ENCODE measurements at regions not wholly inside any gene's neighbourhood (a gene's known extent, or its start where the extent isn't known, plus 50 kb on each side); places are given as distances from the start of the nearest gene placed in this dataset.

- FAIRE-seq: no peak
Observed at GRCh38 chr7:35384761-35385700, 131.1 kb upstream of the TBX20 start.

GRCh38 chr7:35380739-35381224 lies 126.9 kb upstream of the TBX20 start:
- FAIRE-seq: no peak

DNA sequence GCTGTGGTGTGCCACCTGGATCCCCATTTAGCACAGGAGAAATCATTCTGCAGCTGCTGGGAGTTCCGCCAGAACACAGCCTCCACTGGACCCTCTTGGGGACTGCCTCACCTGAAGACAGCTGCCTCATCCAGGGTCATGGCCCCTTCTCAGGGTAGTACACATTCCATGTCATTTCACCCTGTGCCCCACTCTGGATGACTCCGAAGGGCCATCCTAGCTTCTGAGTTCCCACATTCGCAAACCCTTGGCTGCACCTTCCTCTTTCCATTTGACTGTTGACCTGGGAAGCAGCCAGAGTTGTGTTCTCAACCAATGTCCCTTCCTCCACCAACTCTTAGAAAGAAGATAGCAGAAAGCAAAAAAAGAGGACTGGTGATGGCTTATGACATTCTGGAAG lies 125.6 kb upstream of the TBX20 start:
- FAIRE-seq: no peak

DNA sequence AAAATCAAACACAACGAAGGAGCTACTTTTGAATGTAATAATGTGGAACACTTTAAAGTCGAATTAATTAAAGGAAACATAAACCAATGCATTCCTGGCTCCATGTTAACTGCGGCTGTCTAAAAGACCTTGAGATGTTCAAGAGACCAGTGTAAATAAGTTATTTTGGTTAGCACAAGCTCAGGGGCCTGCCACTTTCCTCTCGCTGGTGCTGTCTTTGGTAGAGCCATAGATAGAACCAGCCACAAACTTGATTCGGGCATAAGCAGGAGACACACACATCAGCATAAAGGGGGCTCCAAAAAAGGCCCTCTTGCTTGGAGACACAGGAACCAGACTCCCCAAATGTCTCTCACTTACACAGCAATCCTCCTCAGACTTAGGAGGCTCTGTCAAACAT lies 121.6 kb upstream of the TBX20 start:
- no peak for FAIRE-seq

GRCh38 chr7:35374858-35375257 lies 121.0 kb upstream of the TBX20 start:
- FAIRE-seq: no peak

GRCh38 chr7:35371221-35371620 lies 117.3 kb upstream of the TBX20 start:
- FAIRE-seq: no peak

GRCh38 chr7:35370687-35371086 lies 116.8 kb upstream of the TBX20 start:
- no peak for FAIRE-seq

- FAIRE-seq: no peak
Observed at GRCh38 chr7:35366167-35367155, 112.6 kb upstream of the TBX20 start.

GRCh38 chr7:35365523-35365922 lies 111.6 kb upstream of the TBX20 start:
- no peak for FAIRE-seq

DNA sequence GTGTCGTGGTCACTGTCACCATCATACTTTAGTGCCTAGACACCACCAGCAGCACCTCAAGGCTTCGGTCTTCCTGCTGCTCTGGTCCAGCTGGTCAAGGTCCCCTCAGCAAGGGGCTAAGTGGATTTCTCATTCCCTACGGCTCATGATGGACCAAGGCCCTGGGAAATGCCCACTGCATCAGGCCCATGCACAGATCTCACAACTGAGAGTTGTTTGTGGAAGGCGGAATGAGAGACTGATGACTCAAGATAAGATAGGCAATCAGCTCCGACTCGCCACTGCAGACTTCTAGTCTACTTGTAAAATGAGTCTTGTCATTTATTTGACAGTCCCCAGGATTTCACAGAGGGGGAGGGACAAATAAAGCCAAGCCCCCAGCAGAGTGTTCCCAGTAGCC lies 108.4 kb upstream of the TBX20 start:
- FAIRE-seq: no peak

DNA sequence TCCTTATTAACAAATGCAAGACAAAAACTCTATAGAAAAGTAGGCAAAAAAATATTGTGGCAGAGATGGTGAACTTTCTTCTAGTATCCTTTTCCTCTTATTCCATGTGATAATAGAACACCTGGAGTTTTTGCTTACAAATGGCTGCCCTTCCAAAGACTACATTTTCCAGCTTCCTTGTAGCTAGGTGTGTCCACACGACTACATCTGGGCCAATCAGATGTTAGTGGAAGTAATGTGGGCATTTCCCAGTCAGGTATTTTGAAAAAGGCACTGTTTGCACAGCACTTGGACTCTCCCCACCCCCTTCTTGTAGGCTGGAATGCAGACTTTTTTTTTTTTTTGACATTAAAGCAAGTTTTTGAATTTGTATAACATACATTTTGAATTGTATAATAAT lies 105.5 kb upstream of the TBX20 start:
- no peak for FAIRE-seq

DNA sequence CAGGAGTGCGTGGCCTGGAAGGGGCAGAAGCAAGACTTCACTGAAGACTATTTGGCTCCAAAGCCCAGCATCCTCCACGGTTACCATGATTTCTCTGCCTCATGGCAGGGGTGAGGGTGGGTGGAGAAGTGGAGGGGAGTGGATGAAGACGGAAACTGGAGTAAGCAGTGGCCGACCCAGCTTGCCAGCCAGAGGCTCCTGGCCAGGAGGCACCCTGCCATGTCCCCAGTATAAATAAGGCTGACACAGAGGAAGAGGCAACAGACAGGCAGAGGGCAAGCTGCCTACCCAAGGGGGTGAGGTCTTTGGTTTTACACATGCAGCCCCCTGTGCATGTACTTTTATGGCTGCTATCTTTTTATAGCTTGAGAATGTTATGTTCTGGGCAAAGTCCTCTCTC lies 102.6 kb upstream of the TBX20 start:
- FAIRE-seq: no peak

DNA sequence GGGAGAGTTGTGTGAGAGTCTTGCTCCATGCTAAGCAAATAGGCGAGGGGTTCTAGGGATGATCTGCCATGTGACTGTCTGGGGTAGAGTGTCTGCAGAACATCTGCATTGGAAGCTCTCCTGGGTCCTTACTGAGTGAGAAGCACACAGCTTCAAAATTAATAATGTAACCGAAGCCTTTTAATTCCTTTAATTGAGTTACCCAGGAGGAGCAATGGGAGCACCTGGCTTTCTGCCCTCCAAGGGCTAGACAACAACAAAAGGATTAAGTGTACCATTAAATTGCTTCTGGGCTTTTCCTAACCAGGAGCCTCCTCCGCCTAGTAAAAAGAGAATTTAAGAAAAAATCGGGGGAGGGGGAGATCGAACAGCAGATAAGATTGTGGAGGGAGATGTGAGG lies 102.0 kb upstream of the TBX20 start:
- FAIRE-seq: no peak

GRCh38 chr7:35355199-35355598 lies 101.3 kb upstream of the TBX20 start:
- FAIRE-seq: no peak

DNA sequence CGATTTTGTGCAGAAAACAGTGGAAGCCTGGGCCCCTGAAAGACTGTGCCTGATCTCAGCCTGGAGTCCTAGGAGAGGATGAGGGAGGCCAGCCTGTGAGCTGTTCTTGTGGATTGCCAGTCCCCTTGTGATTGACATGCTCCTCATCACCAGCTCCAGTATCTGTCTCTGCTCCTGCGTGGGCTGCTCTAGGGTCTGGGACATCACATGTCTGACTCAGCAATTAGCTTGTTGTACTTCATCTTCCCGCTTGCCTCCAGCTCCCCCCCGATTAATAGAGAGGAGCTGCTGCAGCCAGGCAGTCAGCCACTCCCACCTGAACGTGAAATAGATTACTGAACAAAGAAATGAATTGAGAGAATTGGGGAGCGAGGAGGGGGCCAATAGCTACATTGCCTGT lies 99.6 kb upstream of the TBX20 start:
- FAIRE-seq: no peak

DNA sequence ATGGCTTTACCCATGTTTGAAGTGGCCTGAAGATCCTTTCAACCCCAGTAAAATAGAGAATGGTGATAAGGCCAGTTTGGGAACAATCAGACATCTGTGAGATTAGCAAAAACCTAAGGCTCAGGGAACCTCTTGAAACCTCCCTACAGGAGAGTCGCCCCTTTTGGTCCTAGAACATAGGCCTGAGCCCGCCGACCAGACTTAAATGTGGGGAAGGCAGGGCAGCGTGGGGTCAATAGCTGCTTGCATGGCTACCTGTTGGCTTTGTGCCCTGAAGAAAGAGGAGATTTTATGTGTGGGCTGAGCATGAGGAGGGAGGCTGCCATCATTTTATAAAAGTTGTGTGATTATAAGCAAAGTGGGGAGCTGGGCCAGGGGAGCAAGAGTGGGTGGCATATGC lies 97.6 kb upstream of the TBX20 start:
- no peak for FAIRE-seq

GRCh38 chr7:35348611-35349400 lies 94.9 kb upstream of the TBX20 start:
- FAIRE-seq: no peak

GRCh38 chr7:35342786-35343185 lies 88.9 kb upstream of the TBX20 start:
- no peak for FAIRE-seq

DNA sequence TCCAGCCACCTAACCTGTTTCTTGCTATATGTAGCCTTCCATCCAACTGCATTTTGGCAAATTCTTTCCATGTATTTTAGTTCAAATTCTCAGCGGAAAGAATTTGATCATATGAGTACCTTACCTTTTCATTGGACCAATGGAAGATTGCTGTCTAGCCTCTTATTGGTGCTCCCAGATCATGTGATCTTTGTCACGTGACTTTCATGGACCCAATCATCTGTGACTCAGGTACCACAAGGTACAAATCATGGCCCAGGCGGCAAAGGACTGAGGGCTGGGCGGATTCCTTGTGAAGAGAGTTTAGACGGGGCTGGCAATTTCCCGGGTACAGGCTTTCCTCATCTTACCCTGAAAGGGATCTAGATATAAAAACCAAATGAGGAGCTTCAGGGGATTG lies 85.9 kb upstream of the TBX20 start:
- no peak for FAIRE-seq

GRCh38 chr7:35336444-35336843 lies 82.5 kb upstream of the TBX20 start:
- FAIRE-seq: no peak

DNA sequence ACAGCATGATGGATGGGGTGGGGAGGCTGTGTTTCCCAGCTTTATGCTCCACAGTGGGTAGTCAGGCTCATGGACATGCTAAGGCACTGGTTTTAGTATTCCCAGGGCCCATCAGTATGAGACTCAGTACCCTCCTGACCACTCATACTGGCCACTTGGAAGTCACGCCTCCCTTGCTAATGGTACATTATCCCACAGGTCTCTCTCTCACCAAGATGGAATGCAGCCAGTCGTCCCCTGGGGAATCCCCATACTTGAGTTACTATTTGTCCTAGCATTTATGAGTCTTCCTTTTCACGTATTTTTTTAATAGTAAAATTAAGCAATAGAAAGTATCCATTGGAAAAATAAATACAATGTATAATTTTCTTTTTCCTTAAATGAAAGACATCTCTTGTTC lies 80.6 kb upstream of the TBX20 start:
- no peak for FAIRE-seq

- no peak for FAIRE-seq
Observed at GRCh38 chr7:35333265-35333664, 79.4 kb upstream of the TBX20 start.

Measured in A204.1 (cell line).